UCSD-AML1 (cell line): ENCODE measurements at regions not wholly inside any gene's neighbourhood (a gene's known extent, or its start where the extent isn't known, plus 50 kb on each side); places are given as distances from the start of the nearest gene placed in this dataset.

ENCODE experiments used
- DNase-seq: peaks from one replicate; lab custom pipeline; 2025; ENCODE audit not compliant: unreplicated experiment; lab: John Stamatoyannopoulos, UW

- DNase-seq: no peak
Measured at GRCh38 chr2:71746946-71747501, 293.7 kb downstream of the DYSF start.

DNA sequence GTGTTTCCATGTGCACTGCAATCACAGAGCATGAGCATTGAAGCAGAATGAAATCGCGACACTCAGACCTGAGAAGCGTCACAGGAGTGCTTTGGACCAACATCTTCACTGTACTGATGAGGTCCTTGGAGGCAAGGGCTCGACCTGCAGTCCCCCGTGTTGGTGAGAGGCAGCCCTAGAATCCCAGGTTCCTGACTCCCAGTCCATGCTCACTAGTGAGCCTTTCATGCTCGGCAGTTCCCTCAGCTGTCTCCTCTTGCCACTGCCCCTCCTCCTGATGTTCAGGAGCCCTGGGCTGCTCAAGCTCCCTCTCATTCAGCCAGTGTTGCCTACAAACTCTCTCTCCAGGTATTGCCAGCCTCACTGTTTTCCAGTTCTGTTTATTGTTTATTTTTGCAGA, 291.4 kb downstream of the DYSF start:
- DNase-seq: no peak

- no peak for DNase-seq
Measured at GRCh38 chr2:71743995-71744675, 290.8 kb downstream of the DYSF start.

GRCh38 chr2:71742953-71743601, 289.7 kb downstream of the DYSF start:
- no peak for DNase-seq

- DNase-seq: no peak
Measured at GRCh38 chr2:71736986-71737385, 283.6 kb downstream of the DYSF start.

GRCh38 chr2:71736091-71736861, 282.9 kb downstream of the DYSF start:
- no peak for DNase-seq
